ENCODE measurements at regions not wholly inside any gene's neighbourhood (a gene's known extent, or its start where the extent isn't known, plus 50 kb on each side); places are given as distances from the start of the nearest gene placed in this dataset.

DNA sequence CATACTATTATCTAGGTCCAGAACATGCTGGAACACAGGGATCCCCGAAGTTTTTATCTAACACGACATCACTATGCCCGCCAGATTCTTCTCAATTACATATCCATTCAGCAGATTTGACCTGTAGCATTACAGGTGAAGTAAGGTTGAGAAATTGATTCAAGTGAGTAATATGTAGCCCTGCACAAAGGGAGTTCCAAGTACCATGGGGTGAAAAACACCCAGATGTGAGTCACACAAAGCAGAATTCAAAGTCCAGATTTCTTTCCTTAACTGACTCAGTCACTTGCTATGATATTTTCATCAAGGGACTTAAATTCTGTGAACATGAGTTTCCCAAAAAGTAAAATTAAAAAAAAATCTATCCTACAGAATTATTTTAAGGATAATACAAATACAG lies 655.4 kb upstream of the PTCHD4 start:
- Histone ChIP-seq H3K9me3 (no peaks in the 10 kb centered on the region), H3K4me1 (no peaks in the 10 kb centered on the region), H3K27me3 (no peaks in the 10 kb centered on the region), H3K27ac (replicated peaks in 1 of 4) (no peak overlapping the region), H3K4me3 (no peak overlapping the region), H3K36me3 (no peaks in the 10 kb centered on the region)
- no peak for TF ChIP-seq CTCF (IDR thresholded peaks at IDR 0.05)
- TF ChIP-seq POLR2AphosphoS5 (IDR thresholded peaks at IDR 0.05) = no peak
- no peak for TF ChIP-seq EP300 (IDR thresholded peaks at IDR 0.05)
- no peak for TF ChIP-seq POLR2A (IDR thresholded peaks at IDR 0.05; ENCODE audit: low read depth)
- intact Hi-C loops (cut with DNase I) = no loop called here
- DNase-seq (ENCODE audit: extremely low spot score) = no peak
- 95% methylated on average over 3 of the region's 3 CpGs for WGBS

DNA sequence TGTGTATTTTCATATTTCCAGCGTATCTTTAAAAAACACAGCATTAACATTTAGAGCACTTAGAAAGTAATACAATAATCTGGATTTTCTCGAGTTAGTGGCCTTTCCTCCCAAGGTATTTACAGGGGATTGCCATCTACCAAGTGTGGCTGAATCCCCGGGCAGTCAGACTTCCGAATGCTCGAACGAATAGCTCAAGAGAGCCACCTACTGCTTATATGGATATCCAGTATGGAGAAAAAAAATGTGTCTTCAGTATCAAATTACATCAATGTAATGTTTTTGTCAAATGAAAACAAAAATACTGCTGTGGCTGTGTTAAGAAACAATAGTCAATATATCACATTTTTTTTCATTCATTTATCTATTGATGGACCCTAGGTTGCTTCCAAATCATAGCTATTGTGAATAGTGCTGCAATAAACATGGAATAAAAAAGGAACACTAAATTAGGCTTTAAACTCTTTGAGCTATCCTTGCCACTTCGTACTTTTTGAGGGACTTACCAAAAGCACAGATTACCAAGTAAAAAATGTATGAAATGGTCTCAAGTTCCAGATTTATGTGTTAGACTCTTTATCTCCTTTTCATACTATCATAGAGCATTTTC lies 654.5 kb upstream of the PTCHD4 start:
- TF ChIP-seq CTCF (IDR thresholded peaks at IDR 0.05) (peak in 2 of 3 experiments; percentile 14 to 39), POLR2A (IDR thresholded peaks at IDR 0.05; ENCODE audit: low read depth) (no peak), POLR2AphosphoS5 (IDR thresholded peaks at IDR 0.05) (no peak)
- no peak for DNase-seq (ENCODE audit: extremely low spot score)
- no peaks in the 10 kb centered on the region for H3K9me3 ChIP-seq
- no peaks in the 10 kb centered on the region for H3K36me3 ChIP-seq
- no peak overlapping the region for H3K27ac ChIP-seq (replicated peaks in 1 of 4)
- 21% methylated on average over 7 of the region's 7 CpGs for WGBS
- no peak overlapping the region for H3K4me3 ChIP-seq
- intact Hi-C loops (cut with DNase I) = no loop called here
- no peaks in the 10 kb centered on the region for H3K27me3 ChIP-seq
- H3K4me1 ChIP-seq = no peaks in the 10 kb centered on the region

DNA sequence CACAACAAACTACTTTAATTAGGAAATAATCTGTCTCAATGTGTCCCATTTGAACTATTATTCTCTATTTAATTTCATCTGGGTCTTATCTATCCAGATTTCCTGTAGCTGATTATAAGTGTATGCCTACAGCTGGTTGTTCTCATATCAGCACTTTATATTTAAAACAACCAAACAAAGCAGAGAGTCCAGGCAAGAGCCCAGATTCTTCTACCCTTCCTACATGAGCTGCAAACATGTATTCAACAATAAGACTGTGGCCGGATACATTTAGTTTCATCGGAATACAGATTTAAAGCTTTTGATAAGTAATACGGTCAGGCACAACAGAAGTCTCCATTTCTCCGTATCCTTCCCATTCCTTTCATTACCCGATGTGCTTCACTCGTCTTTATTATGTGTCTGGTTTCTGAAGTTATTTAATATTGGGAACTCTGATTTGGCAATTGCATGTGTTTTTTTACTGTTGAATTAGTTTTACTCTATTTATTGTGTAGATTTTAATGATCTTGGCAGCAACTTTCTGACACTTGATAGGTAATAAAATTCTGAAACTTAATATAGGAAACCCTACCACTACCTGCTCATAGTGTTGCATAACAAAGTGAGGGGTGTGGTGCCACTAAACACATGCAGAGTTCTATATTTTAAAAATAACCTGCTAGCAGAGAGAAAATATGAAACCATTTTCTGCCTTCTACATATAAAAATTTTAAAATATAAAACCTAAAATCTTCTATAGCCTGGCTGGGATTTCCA lies 653.5 kb upstream of the PTCHD4 start:
- 72% methylated on average over 6 of the region's 6 CpGs for WGBS
- DNase-seq (ENCODE audit: extremely low spot score) = no peak
- no peaks in the 10 kb centered on the region for H3K27me3 ChIP-seq
- H3K36me3 ChIP-seq = no peaks in the 10 kb centered on the region
- TF ChIP-seq POLR2AphosphoS5 (IDR thresholded peaks at IDR 0.05) (no peak), EP300 (IDR thresholded peaks at IDR 0.05) (no peak), POLR2A (IDR thresholded peaks at IDR 0.05; ENCODE audit: low read depth) (no peak), CTCF (IDR thresholded peaks at IDR 0.05) (no peak)
- H3K27ac ChIP-seq (replicated peaks in 1 of 4) = no peak overlapping the region
- no peaks in the 10 kb centered on the region for H3K9me3 ChIP-seq
- H3K4me3 ChIP-seq = no peak overlapping the region
- intact Hi-C loops (cut with DNase I) = loop anchor here (5.0 kb wide), 1 partner anchor 977 kb away; no protein-coding TSS in a partner anchor
- no peaks in the 10 kb centered on the region for H3K4me1 ChIP-seq

DNA sequence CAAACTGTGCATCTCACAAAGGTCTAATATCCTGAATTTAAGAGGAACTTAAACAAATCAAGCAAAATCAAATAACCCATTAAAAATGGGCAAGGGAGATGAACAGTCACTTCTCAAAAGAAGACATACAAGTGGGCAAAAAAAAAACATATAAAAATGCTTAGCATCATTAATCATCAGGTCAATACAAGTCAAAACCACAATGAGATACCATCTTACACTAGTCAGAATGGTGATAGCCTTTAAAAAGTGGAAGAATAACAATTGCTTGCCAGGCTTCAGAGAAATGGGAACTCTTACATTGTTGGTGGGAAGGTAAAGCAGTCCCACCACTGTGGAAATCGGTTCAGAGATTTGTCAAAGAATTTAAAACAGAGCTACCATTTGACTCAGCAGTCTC lies 646.7 kb upstream of the PTCHD4 start:
- Histone ChIP-seq H3K4me1 (no peaks in the 10 kb centered on the region), H3K27me3 (no peaks in the 10 kb centered on the region), H3K36me3 (no peaks in the 10 kb centered on the region), H3K27ac (replicated peaks in 1 of 4) (no peak overlapping the region), H3K9me3 (no peaks in the 10 kb centered on the region), H3K4me3 (no peak overlapping the region)
- intact Hi-C loops (cut with DNase I) = no loop called here
- 88% methylated on average over 1 of the region's 1 CpG for WGBS
- TF ChIP-seq POLR2A (IDR thresholded peaks at IDR 0.05; ENCODE audit: low read depth) (no peak), EP300 (IDR thresholded peaks at IDR 0.05) (no peak), CTCF (IDR thresholded peaks at IDR 0.05) (no peak)
- no peak for DNase-seq (ENCODE audit: extremely low spot score)

Measured in esophagus muscularis mucosa (tissue), 4 donors.